Ishikawa (cell line): ENCODE measurements at regions not wholly inside any gene's neighbourhood (a gene's known extent, or its start where the extent isn't known, plus 50 kb on each side); places are given as distances from the start of the nearest gene placed in this dataset.

Experiments used
- CEBPB ChIP-seq: IDR thresholded peaks from 2 replicates; pipeline ENCODE4 v1.6.1; 2012
- CREB1 ChIP-seq: IDR thresholded peaks from 2 replicates; pipeline ENCODE4 v1.6.1; 2012; ENCODE audit warnings: low read depth
- EGR1 ChIP-seq: IDR thresholded peaks from 2 replicates; pipeline ENCODE4 v1.6.1; 2012
- EP300 ChIP-seq: IDR thresholded peaks from 2 replicates; pipeline ENCODE4 v1.6.1; 2012; ENCODE audit warnings: borderline replicate concordance
- NFIC ChIP-seq: IDR thresholded peaks from 2 replicates; pipeline ENCODE4 v1.6.1; 2012
- RAD21 ChIP-seq: IDR thresholded peaks from 2 replicates; pipeline ENCODE4 v1.6.1; 2012; ENCODE audit warnings: low read depth
- TAF1 ChIP-seq: IDR thresholded peaks from 2 replicates; pipeline ENCODE4 v1.6.1; 2012; ENCODE audit warnings: low read depth, mild to moderate bottlenecking
- TCF12 ChIP-seq: IDR thresholded peaks from 2 replicates; pipeline ENCODE4 v1.6.1; 2012; ENCODE audit warnings: low read depth
- YY1 ChIP-seq: IDR thresholded peaks from 2 replicates; pipeline ENCODE4 v1.6.1; 2012; ENCODE audit warnings: low read depth
- TF ChIP-seq, protein P1 (sequence below): IDR thresholded peaks from 2 replicates; pipeline ENCODE4 v1.6.1; 2012; ENCODE audit warnings: low read depth, mild to moderate bottlenecking
- TF ChIP-seq, protein P2 (sequence below): IDR thresholded peaks from 2 replicates; pipeline ENCODE4 v1.6.1; 2012

- no peak for TF ChIP-seq CEBPB
- no peak for TF ChIP-seq RAD21
- TF ChIP-seq YY1: no peak
- TF ChIP-seq EP300: no peak
- TF ChIP-seq NFIC: no peak
- TF ChIP-seq CREB1: no peak
- TF ChIP-seq, protein P1, sequence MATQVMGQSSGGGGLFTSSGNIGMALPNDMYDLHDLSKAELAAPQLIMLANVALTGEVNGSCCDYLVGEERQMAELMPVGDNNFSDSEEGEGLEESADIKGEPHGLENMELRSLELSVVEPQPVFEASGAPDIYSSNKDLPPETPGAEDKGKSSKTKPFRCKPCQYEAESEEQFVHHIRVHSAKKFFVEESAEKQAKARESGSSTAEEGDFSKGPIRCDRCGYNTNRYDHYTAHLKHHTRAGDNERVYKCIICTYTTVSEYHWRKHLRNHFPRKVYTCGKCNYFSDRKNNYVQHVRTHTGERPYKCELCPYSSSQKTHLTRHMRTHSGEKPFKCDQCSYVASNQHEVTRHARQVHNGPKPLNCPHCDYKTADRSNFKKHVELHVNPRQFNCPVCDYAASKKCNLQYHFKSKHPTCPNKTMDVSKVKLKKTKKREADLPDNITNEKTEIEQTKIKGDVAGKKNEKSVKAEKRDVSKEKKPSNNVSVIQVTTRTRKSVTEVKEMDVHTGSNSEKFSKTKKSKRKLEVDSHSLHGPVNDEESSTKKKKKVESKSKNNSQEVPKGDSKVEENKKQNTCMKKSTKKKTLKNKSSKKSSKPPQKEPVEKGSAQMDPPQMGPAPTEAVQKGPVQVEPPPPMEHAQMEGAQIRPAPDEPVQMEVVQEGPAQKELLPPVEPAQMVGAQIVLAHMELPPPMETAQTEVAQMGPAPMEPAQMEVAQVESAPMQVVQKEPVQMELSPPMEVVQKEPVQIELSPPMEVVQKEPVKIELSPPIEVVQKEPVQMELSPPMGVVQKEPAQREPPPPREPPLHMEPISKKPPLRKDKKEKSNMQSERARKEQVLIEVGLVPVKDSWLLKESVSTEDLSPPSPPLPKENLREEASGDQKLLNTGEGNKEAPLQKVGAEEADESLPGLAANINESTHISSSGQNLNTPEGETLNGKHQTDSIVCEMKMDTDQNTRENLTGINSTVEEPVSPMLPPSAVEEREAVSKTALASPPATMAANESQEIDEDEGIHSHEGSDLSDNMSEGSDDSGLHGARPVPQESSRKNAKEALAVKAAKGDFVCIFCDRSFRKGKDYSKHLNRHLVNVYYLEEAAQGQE: no peak
- TF ChIP-seq, protein P2, sequence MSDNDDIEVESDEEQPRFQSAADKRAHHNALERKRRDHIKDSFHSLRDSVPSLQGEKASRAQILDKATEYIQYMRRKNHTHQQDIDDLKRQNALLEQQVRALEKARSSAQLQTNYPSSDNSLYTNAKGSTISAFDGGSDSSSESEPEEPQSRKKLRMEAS: no peak
- no peak for TF ChIP-seq EGR1
- no peak for TF ChIP-seq TCF12
- no peak for TF ChIP-seq TAF1
Measured at GRCh38 chr14:100399052-100399849, 76.1 kb downstream of the SLC25A47 start.
